ENCODE measurements at regions not wholly inside any gene's neighbourhood (a gene's known extent, or its start where the extent isn't known, plus 50 kb on each side); places are given as distances from the start of the nearest gene placed in this dataset.

GRCh38 chr9:102049586-102050246 lies 311.3 kb upstream of the GRIN3A start:
- Histone ChIP-seq H3K79me2 (ENCODE audit: low read depth) (no peaks in the 10 kb centered on the region), H3K4me3 (no peak overlapping the region), H2AFZ (replicated peaks) (no peak overlapping the region), H4K20me1 (ENCODE audit: low read depth) (no peaks in the 10 kb centered on the region), H3K27me3 (no peaks in the 10 kb centered on the region), H3K36me3 (no peaks in the 10 kb centered on the region), H3K9me3 (ENCODE audit: low read depth) (peaks cover 14% of the 10 kb centered on the region), H3F3A (ENCODE audit: low read depth) (no peaks in the 10 kb centered on the region), H3K27ac (no peak overlapping the region), H3K9ac (no peak overlapping the region), H3K4me1 (no peaks in the 10 kb centered on the region), H3K4me2 (no peak overlapping the region)
- no peaks in the 10 kb centered on the region for H3K4me1 Mint-ChIP-seq
- DNase-seq (ENCODE audit: low spot score) = no peak
- H3K36me3 Mint-ChIP-seq = no peaks in the 10 kb centered on the region
- no peaks in the 10 kb centered on the region for H3K9me3 Mint-ChIP-seq
- H3K27me3 Mint-ChIP-seq (ENCODE audit: insufficient read depth, low read depth) = no peaks in the 10 kb centered on the region
- H3K4me3 Mint-ChIP-seq = no peak overlapping the region
- H3K27ac Mint-ChIP-seq = no peak overlapping the region
- TF ChIP-seq EZH2phosphoT487 (IDR thresholded peaks at IDR 0.05) (no peak), EZH2 (IDR thresholded peaks at IDR 0.05) (no peak), CTCF (IDR thresholded peaks at IDR 0.05) (no peak)

- Histone ChIP-seq H3K27me3 (no peaks in the 10 kb centered on the region), H3K4me2 (no peak overlapping the region), H3K27ac (no peak overlapping the region), H3K79me2 (ENCODE audit: low read depth) (no peaks in the 10 kb centered on the region), H2AFZ (replicated peaks) (no peak overlapping the region), H3K4me3 (no peak overlapping the region), H3K9me3 (ENCODE audit: low read depth) (peaks cover 14% of the 10 kb centered on the region), H3K9ac (no peak overlapping the region), H3F3A (ENCODE audit: low read depth) (no peaks in the 10 kb centered on the region), H3K36me3 (no peaks in the 10 kb centered on the region), H4K20me1 (ENCODE audit: low read depth) (no peaks in the 10 kb centered on the region), H3K4me1 (no peaks in the 10 kb centered on the region)
- no peak overlapping the region for H3K4me3 Mint-ChIP-seq
- no peaks in the 10 kb centered on the region for H3K27me3 Mint-ChIP-seq (ENCODE audit: insufficient read depth, low read depth)
- no peaks in the 10 kb centered on the region for H3K9me3 Mint-ChIP-seq
- H3K4me1 Mint-ChIP-seq = no peaks in the 10 kb centered on the region
- DNase-seq (ENCODE audit: low spot score) = no peak
- TF ChIP-seq CTCF (IDR thresholded peaks at IDR 0.05) (no peak), EZH2phosphoT487 (IDR thresholded peaks at IDR 0.05) (no peak), EZH2 (IDR thresholded peaks at IDR 0.05) (no peak)
- H3K36me3 Mint-ChIP-seq = no peaks in the 10 kb centered on the region
- H3K27ac Mint-ChIP-seq = no peak overlapping the region
Observed at GRCh38 chr9:102047549-102047948, 309.1 kb upstream of the GRIN3A start.

GRCh38 chr9:102044133-102044532 lies 305.7 kb upstream of the GRIN3A start:
- H3K9ac ChIP-seq = no peak overlapping the region
- H2AFZ ChIP-seq (replicated peaks) = no peak overlapping the region
- no peaks in the 10 kb centered on the region for H3K36me3 ChIP-seq
- no peak overlapping the region for H3K4me3 Mint-ChIP-seq
- H3K79me2 ChIP-seq (ENCODE audit: low read depth) = no peaks in the 10 kb centered on the region
- H3K4me1 ChIP-seq = no peaks in the 10 kb centered on the region
- no peak overlapping the region for H3K27ac Mint-ChIP-seq
- no peak for DNase-seq (ENCODE audit: low spot score)
- TF ChIP-seq EZH2phosphoT487 (IDR thresholded peaks at IDR 0.05) (no peak), EZH2 (IDR thresholded peaks at IDR 0.05) (no peak), CTCF (IDR thresholded peaks at IDR 0.05) (no peak)
- no peak overlapping the region for H3K4me2 ChIP-seq
- H3K27me3 Mint-ChIP-seq (ENCODE audit: insufficient read depth, low read depth) = no peaks in the 10 kb centered on the region
- H3K36me3 Mint-ChIP-seq = no peaks in the 10 kb centered on the region
- H3K27me3 ChIP-seq = no peaks in the 10 kb centered on the region
- no peak overlapping the region for H3K4me3 ChIP-seq
- H3K4me1 Mint-ChIP-seq = no peaks in the 10 kb centered on the region
- no peaks in the 10 kb centered on the region for H3F3A ChIP-seq (ENCODE audit: low read depth)
- H3K9me3 Mint-ChIP-seq = no peaks in the 10 kb centered on the region
- no peaks in the 10 kb centered on the region for H3K9me3 ChIP-seq (ENCODE audit: low read depth)
- H4K20me1 ChIP-seq (ENCODE audit: low read depth) = no peaks in the 10 kb centered on the region
- H3K27ac ChIP-seq = no peak overlapping the region

Data from neural progenitor cell (in vitro differentiated cells).